ENCODE measurements at regions not wholly inside any gene's neighbourhood (a gene's known extent, or its start where the extent isn't known, plus 50 kb on each side); places are given as distances from the start of the nearest gene placed in this dataset.

DNA sequence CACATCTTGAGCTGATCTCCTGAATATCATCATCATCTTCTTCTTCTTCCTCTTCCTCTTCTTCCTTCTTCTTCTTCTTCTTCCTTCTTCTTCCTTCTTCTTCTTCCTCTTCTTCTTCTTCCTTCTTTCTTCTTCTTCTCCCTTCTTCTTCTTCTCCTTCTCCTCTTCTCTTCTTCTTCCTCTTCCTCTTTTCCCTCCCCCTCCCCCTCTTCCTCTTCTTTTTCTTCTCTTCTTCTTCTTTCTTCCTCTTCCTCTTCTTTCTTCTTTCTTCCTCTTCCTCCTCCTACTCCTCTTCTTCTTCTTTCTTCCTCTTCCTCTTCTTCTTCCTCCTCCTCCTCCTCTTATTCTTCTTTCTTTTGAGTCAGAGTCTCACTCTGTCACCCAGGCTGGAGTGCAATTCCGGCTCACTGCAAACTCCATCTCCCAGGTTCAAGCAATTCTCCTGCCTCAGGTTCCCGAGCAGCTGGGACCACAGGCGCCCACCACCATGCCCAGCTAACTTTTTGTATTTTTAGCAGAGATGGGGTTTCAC, 197.9 kb upstream of the NANOGP8 start:
- Histone ChIP-seq H3T11ph (ENCODE audit: low read length) (no peak overlapping the region), H4K91ac (ENCODE audit: insufficient read length, low read depth, low read length) (no peak overlapping the region)
- no CpG with 5 or more reads among the region's 3 CpGs for WGBS (ENCODE audit: extremely low coverage, insufficient read length, low lambda C conversion rate)

More for the DNA sequence above, 197.9 kb upstream of the NANOGP8 start:
- Histone ChIP-seq H2BK15ac (ENCODE audit: low read depth, low read length) (no peak overlapping the region), H3K18ac (ENCODE audit: insufficient read length, low read depth, low read length) (no peak overlapping the region), H2AK5ac (ENCODE audit: insufficient read length, low read length) (no peak overlapping the region), H3K4me1 (ENCODE audit: insufficient read depth, low read length) (no peaks in the 10 kb centered on the region), H3K79me2 (ENCODE audit: insufficient read depth, low read length) (no peaks in the 10 kb centered on the region), H4K20me1 (ENCODE audit: control insufficient read depth, insufficient read depth, insufficient read length) (no peaks in the 10 kb centered on the region), H3K9ac (ENCODE audit: extremely low read depth, insufficient read length, low read length) (no peak overlapping the region), H4K8ac (replicated peaks; ENCODE audit: insufficient read length, low read depth, low read length) (no peak overlapping the region), H3K56ac (ENCODE audit: insufficient read length, low read depth, low read length) (no peak overlapping the region), H3K23me2 (ENCODE audit: insufficient read length, low read depth, low read length, poor library complexity, severe bottlenecking) (no peaks in the 10 kb centered on the region), H3K79me1 (ENCODE audit: insufficient read depth, low read depth, low read length, poor library complexity, severe bottlenecking) (no peaks in the 10 kb centered on the region), H3K4ac (ENCODE audit: low read depth, low read length) (no peak overlapping the region), H3K14ac (ENCODE audit: insufficient read depth, low read length) (no peak overlapping the region), H2BK20ac (ENCODE audit: low read depth, low read length, poor library complexity, severe bottlenecking) (no peak overlapping the region), H2BK5ac (ENCODE audit: insufficient read length, low read length) (no peak overlapping the region), H3K27ac (ENCODE audit: insufficient read length, low read depth, low read length) (no peak overlapping the region), H3K4me2 (ENCODE audit: insufficient read depth, insufficient read length, low read length) (no peak overlapping the region), H2BK12ac (ENCODE audit: insufficient read length, low read depth, low read length) (no peak overlapping the region), H2AFZ (ENCODE audit: low read length) (no peak overlapping the region), H3K23ac (ENCODE audit: insufficient read length, low read depth, low read length) (no peak overlapping the region), H2BK120ac (ENCODE audit: low read depth, low read length, poor library complexity, severe bottlenecking) (no peak overlapping the region), H3K9me3 (ENCODE audit: control insufficient read depth, low read depth, low read length) (peaks cover 6% of the 10 kb centered on the region), H4K5ac (ENCODE audit: insufficient read length, low read depth, low read length) (no peak overlapping the region), H3K27me3 (ENCODE audit: insufficient read depth, low read length) (no peaks in the 10 kb centered on the region)
- TF ChIP-seq, protein P1, sequence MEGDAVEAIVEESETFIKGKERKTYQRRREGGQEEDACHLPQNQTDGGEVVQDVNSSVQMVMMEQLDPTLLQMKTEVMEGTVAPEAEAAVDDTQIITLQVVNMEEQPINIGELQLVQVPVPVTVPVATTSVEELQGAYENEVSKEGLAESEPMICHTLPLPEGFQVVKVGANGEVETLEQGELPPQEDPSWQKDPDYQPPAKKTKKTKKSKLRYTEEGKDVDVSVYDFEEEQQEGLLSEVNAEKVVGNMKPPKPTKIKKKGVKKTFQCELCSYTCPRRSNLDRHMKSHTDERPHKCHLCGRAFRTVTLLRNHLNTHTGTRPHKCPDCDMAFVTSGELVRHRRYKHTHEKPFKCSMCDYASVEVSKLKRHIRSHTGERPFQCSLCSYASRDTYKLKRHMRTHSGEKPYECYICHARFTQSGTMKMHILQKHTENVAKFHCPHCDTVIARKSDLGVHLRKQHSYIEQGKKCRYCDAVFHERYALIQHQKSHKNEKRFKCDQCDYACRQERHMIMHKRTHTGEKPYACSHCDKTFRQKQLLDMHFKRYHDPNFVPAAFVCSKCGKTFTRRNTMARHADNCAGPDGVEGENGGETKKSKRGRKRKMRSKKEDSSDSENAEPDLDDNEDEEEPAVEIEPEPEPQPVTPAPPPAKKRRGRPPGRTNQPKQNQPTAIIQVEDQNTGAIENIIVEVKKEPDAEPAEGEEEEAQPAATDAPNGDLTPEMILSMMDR (conservative IDR thresholded peaks at IDR 0.05): no peak
- H3K27ac Mint-ChIP-seq: no peak overlapping the region
- peaks cover 23 to 25% of the 10 kb centered on the region in 2 experiments; a peak in 4 of 5 replicates for H3K9me3 Mint-ChIP-seq
- H3K27me3 Mint-ChIP-seq (ENCODE audit: low read depth): no peaks in the 10 kb centered on the region
- DNase-seq: no peak
- no peaks in the 10 kb centered on the region for H3K4me1 Mint-ChIP-seq
- H3K4me3 Mint-ChIP-seq: no peak overlapping the region
- H3K36me3 Mint-ChIP-seq (ENCODE audit: insufficient read depth in 1 of 3, low read depth in 3 of 3): peaks cover 7 to 25% (median 10%) of the 10 kb centered on the region in 3 experiments; a peak in 5 of 7 replicates
